ENCODE measurements at regions not wholly inside any gene's neighbourhood (a gene's known extent, or its start where the extent isn't known, plus 50 kb on each side); places are given as distances from the start of the nearest gene placed in this dataset.

DNA sequence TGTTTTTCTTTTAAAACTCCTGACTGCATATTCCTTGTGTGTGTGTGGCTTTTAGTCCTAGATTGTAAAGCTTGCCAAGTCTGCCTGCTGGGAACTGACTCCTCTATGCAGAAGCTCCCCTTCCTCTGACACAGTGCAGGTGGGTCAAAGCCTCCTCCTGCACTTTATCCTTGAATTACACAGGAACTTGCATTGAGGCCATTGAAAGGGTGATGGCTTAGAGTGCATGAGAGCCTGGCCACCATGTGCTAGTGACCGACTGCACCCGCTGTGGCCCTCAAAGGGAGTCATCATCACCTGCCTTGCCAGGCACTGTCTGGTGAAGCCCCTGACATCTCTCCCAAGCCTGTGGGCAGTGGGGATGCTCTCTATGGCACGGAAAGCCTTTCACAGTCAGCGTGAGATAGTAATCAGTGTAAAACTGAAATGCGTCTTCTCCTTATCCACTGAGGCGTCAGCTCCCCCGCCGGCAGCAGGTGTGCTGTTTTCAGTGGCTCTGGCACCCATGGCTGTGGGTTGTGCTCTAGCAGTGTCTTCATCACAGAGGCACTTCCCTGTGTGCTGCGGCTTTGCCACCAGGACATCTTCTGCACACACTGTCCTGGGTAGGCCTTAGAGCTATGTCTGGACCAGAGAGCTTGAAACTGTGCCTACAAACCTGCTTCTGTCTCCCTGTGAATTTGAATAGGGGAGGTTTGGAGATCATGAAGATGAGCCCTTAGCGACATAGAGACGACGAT lies 87.9 kb downstream of the THBS2 start:
- DNase-seq, result no peak

GRCh38 chr6:169164986-169165385 lies 88.7 kb downstream of the THBS2 start:
- no peak for DNase-seq

DNA sequence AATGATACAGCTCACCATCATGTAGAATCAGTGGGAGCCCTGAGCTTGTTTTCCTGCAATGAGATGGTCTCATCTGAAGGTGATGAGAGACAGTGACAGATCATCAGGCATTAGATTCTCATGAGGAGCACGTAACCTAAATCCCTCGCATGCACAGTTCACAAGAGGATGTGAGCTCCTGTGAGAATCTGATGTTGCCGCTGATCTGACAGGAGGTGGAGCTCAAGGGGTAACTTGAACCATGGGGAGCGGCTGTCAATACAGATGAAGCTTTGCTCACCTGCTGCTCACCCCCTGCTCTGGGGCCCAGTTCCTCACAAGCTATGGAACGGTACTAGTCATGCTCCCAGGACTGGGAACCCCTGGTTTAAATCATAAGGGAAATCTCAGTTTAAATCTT lies 89.2 kb downstream of the THBS2 start:
- DNase-seq, result no peak

GRCh38 chr6:169163411-169163901 lies 90.2 kb downstream of the THBS2 start:
- DNase-seq, result no peak

GRCh38 chr6:169162752-169163407 lies 90.8 kb downstream of the THBS2 start:
- DNase-seq, result peak; percentile 87

DNA sequence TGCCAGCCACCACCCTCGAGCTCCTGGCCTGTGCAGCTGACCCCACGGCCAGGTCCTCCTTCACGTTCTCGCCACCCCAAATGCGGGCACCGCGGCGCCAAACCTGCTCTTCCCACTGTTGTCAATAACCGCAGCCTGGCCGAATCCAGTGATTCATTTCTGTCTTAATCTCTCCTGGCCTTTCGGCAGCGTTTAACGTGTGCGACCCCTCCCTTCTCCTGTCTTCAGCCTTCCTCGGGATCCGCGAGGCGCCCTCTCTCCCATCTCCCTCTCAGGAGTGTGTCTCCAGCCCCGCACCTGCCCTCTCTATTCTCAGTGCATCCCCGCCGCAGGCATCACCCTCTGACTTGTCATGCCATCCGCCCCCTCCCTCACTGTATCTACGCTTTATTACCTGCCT lies 91.4 kb downstream of the THBS2 start:
- no peak for DNase-seq

DNA sequence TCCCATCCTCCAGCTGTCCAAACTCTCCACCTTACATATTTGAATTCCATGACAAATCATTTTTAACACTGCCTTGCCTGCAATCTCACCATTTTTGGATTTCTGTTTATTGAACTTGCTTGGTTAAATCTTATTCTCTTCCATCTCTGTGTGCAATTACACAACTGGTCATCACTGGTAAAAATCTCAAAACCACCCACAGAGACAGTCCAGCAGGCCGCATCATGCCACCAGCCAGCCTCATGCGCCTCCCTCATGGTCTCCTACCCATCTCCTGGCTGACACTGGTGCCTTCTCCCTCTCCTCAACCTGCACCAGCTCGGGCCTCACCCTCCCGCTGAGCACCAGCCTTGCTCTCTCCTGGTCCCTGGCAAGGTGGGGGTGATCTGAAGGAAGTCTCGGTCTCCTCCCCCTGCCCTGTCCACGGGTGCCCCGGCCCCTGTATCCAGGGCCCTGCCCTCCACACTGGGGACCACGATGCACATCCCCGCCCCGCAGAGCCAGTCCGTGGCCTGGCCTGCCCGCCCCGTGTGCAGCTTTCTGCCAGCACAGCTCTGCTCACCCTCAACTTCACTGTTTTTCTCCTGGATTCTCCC lies 92.0 kb downstream of the THBS2 start:
- DNase-seq, result no peak

- no peak for DNase-seq
Observed at GRCh38 chr6:169160855-169161560, 92.6 kb downstream of the THBS2 start.

DNA sequence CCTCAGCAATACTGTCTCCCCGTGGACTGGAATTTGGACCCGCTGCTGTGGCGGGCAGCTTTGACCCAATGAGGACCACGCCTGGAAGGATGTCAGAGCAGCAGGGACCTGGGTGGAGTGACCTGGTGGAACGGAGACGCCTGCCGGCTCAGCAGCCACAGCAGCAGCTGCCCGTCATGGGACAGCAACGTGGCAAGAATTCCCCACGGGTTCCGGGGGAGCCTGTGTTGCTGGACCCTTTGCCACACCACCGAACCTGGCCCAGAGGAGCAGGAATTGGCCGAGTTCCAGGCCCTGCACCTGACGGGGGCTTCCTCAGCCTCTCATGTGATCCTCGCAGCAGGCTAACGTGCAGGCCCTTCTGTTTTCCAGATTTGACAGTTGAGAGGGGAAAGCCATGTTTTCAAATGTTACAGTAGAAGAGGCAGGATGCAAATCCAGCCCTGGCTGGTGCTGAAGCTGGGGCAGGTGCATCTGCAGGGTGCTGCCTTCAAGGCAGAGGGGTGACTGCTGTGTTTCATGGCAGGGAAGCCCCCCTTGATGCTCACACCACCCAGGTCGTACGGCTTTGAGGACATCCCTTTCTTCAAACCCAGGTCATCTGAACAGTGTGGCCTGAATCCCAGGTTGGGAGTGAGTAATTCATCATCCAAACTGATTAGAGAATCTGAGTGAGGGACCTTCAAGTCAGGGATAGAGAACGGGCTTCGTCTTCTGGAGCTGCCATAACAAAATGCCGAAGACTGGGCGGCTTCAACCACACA lies 93.4 kb downstream of the THBS2 start:
- DNase-seq, result no peak

DNA sequence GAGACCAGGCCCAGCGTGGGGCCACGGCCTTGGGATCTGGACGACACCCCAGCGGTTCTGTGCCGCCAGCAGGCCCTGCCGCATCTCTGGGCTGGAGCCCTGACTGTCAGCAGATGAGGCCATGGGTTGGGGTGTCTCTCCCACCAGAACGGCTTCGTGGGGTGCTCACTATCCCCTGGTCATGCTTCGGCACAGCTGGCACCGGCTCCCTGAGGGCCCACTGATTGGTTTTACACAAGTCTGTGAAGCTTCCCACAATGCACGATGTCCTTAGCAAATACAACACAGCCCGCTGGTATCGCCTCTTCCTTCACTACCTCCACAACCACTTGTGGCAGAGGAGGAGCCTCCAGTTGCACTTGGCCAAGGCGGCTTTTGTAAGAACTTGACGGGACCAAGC lies 94.3 kb downstream of the THBS2 start:
- no peak for DNase-seq

DNA sequence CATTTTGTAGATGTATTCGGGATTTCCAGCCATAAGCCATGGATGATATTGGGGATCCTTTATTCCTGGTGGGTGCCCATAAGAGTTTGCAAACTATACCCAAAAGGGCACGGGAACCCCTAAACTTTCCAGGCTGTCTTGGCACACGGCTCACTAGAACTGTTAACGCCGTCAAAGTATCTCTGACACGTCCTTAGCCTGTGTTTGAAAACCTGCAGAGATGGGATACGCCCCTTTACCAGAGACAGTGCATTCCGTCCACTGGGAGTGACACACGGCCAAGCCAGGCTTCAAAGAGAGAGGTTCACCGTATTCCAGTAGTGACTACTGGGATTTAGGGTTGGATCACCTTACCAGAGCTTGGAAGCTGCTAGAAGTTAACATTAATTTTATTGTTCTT lies 95.0 kb downstream of the THBS2 start:
- DNase-seq, result peak; percentile 47

GRCh38 chr6:169158174-169158573 lies 95.5 kb downstream of the THBS2 start:
- peak; percentile 86 for DNase-seq

DNA sequence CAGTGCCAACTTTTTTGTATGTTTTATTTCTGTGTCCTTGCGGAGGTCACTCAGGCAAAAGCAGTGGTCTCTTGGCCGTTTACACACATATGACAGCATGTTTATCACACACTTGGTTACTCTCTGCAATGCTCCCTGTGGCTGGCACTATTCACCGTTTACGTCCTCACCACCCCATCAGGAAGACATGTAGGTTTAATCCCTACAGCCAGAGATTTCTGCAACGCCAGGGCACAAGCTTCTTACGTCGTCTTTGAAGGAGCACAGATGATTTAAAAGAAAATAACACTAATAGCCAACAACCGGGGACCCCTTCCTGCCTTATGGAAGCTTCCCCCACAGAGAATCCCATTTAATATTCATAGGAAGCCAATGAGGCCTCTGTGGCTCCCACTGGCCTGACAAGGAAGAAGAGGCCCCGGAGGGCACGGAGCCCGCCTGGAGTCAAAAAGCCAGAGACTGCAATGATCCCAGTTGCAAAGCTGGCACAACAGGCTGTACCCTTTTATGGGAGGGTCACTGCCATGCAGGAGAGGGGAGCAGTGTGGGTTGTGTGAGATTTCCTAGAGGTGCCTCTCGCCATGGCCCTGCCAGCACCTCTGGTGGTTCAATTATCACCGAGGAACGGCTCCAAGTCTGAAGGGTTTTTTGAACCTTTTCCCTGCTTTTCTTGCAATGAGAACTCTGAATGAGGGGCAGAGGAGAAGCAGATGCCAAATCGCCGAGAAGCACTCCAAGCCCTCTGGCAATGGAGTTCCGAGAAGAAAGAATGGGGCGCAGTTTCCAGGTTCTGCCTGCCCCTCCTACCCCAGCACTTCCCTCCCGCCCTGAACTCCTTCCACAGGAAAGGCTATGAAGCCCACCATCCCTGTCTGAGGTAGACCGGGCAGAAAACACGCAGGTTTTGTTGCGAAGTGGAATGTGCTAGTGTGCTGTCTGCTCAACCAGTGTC lies 96.2 kb downstream of the THBS2 start:
- no peak for DNase-seq

DNA sequence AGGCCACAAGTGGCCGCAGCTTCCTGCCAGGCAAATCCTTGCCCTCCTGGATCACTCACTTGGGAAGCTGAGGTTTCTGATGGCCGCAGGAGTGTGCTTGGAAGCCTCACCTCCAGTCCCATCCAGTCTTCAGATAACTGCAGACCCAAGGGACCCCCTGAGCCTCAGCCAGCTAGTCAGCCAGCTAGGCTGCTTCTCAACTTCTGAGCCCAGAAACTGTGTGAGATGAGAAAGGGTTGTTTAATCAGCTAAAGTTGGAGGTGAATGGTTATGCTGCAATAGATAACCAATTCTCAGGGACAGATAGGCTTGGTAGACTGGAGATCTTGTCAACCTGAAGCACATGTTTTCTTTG lies 96.9 kb downstream of the THBS2 start:
- DNase-seq, result no peak

GRCh38 chr6:169156108-169156792 lies 97.4 kb downstream of the THBS2 start:
- DNase-seq, result peak; percentile 51

DNA sequence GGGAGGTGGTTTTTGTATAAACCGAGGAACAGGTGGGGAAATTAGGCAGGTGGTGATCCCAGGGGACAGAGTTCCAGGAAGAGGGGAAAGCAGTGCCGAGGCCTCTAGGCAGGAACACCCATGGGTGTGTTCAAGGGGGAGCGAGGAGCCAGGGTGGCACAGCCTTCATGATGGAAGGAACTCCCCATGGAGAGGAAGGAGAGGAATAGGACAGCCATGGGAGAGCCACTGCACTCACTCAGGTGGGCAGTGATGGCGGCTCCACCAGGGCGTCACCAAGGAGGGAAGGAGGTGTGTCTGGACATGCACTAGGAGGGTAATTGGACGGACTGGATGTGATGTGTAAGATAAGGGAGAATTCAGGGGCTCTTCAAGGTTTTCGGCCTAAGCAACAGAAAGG lies 98.2 kb downstream of the THBS2 start:
- DNase-seq, result no peak

DNA sequence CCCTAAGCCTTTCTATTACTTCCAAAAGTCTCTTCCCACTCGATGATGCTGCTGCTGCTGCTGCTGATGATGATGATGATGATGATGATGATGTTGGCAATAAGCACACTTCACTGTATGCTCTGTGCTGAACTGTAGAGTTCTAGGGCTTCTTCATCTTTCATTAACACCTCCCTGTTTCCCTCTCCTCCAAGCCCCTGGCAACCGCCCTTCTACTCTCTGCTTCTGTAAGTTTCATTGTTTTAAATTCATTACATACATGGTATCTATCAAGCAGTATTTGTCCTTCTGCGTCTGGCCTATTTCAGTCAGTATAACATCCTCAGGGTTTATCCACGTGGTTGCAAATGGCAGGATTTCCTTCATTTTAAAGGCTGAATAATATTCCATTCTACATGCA lies 100.2 kb downstream of the THBS2 start:
- DNase-seq, result no peak

DNA sequence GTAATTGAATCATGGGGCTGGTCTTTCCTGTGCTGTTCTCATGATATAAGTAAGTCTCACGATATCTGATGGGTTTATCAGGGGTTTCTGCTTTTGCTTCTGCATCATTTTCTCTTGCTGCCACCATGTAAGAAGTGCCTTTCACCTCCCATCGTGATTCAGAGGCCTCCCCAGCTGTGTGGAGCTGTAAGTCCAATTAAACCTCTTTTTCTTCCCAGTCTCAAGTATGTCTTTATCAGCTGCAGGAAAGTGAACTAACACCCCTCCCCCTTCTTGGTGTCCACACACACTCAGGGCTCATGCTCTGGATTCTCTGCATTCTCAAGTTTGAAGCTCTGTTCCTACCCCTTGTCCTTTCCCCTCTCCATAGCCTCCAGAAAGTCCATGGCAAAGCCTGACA lies 107.1 kb downstream of the THBS2 start:
- DNase-seq, result no peak

GRCh38 chr6:169145991-169146501 lies 107.6 kb downstream of the THBS2 start:
- peak; percentile 68 for DNase-seq

DNA sequence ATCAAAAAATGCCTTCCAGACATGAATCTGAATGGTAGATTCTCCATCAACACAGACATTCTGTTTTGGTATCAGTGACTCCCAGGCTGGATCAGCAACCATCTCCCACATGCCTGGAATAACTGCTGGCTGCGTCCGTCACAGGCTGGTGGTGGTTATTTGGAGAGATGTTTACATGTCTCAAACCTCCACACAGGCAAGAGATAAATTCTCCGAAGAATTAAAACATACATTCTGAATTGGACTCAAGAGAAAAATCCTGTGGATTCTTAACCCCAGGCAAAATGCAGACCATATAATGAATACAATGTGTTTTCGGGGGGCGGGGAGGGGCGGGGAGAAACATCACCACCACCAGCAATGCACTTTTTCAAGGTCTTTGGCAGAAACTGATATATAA lies 108.2 kb downstream of the THBS2 start:
- peak; percentile 79 for DNase-seq

DNA sequence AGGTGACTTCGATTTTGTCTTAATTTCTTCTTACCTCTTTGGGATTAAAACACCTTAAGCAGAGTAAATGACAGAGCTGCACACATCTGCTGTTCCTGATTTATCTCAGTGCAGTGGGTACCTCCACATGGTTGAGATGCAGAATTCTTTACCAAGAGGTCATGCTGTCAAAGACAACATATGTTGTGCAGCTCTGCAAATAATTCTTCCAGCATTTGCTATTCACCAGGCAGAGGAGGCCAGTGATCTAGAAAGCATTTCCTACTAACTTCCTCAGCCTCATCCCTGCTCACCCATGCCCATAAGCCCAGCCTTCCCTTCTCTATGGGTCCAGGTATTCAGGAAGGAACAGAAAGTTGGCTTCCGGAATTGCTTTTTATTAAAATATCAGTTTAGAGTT lies 109.3 kb downstream of the THBS2 start:
- DNase-seq, result no peak
